Fibroblast of skin of scalp (primary cell): ENCODE measurements at regions not wholly inside any gene's neighbourhood (a gene's known extent, or its start where the extent isn't known, plus 50 kb on each side); places are given as distances from the start of the nearest gene placed in this dataset.

Source experiments
- DNase-seq: peaks from one replicate; pipeline ENCODE4 v3.0.0-alpha.2; 2013

- DNase-seq: no peak
Measured at GRCh38 chr1:24983006-24983680, 53.1 kb upstream of the RUNX3 start.

GRCh38 chr1:24981631-24982005 is 51.5 kb upstream of the RUNX3 start:
- DNase-seq: no peak

- DNase-seq: no peak
Measured at GRCh38 chr1:24980836-24981630, 51.0 kb upstream of the RUNX3 start.
